ENCODE measurements at regions not wholly inside any gene's neighbourhood (a gene's known extent, or its start where the extent isn't known, plus 50 kb on each side); places are given as distances from the start of the nearest gene placed in this dataset.
A peak's percentile ranks its signal among the peaks of the same experiment; 100 is the strongest.
"Not testable (repeated sequence)": the region's sequence is repeated elsewhere in the genome, so short reads cannot be mapped to it uniquely, and the experiment has no call there.

DNA sequence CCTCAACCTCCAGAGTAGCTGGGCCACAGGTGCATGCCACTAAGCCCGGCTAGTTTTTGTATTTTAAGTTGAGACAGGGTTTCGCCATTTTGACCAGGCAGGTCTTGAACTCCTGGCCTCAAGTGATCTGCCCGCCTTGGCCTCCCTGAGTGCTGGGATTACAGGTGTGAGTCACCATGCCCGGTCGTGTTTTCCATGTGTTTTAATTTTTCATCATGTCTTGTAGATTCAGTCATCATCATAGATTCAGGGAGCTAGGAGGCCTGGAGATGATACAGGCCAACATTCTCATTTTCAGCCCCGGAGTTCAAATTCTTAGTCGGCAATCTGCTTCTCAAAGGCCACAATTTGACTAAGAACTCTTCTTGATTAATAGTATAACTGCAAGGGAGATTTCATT lies 73.5 kb upstream of the GRAMD1B start:
- no peak overlapping the region for H3K27ac ChIP-seq
- no peaks in the 10 kb centered on the region for H3K9me3 ChIP-seq (ENCODE audit: low read depth, low read length)
- no peak overlapping the region for H3K9ac ChIP-seq (ENCODE audit: insufficient read length)
- no peak overlapping the region for H3K4me3 ChIP-seq
- H3K36me3 ChIP-seq (ENCODE audit: insufficient read depth, low read length), result no peaks in the 10 kb centered on the region
- no peak for DNase-seq (ENCODE audit: low read depth, low spot score)
- TF ChIP-seq FOXP2 (optimal IDR thresholded peaks at IDR 0.05; ENCODE audit: control extremely low read depth, extremely low read length, insufficient read depth) (no peak), EZH2 (IDR thresholded peaks at IDR 0.05) (no peak), POLR2AphosphoS5 (IDR thresholded peaks at IDR 0.05; ENCODE audit: borderline replicate concordance, low read depth, low read length) (no peak)

DNA sequence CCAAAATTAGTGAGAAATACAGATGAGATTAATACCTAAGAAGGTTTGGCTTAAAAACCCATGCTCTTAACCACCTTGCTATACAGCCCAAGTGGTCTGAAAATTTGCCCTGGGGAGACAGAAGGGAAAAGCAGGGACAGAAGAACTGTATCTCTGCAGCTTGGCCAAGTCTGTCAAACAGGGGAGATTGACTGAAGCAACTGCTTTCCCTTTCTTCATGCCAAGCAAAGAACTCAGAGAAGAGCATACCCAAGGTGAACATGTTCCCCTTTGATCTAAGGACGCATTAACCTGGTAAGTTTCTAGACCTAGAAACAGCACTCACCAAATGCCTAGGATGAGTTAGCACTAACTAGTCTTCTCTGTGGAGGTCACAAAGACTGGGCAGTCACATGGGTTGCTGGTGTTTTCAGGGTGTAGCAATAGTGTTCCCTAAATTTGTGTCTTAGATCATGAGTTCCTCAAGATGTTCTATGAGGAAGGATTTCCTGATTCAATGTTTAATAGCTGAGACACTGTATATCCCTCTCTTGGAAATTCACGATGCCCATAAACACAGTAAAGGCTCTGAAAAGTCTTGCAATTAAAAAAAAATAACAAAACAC lies 75.6 kb upstream of the GRAMD1B start:
- no peak for TF ChIP-seq EZH2 (IDR thresholded peaks at IDR 0.05)
- no peak for TF ChIP-seq POLR2AphosphoS5 (IDR thresholded peaks at IDR 0.05; ENCODE audit: borderline replicate concordance, low read depth, low read length)
- no peak for TF ChIP-seq FOXP2 (optimal IDR thresholded peaks at IDR 0.05; ENCODE audit: control extremely low read depth, extremely low read length, insufficient read depth)
- no peak overlapping the region for H3K9ac ChIP-seq (ENCODE audit: insufficient read length)
- no peak for DNase-seq (ENCODE audit: low read depth, low spot score)
- no peaks in the 10 kb centered on the region for H3K9me3 ChIP-seq (ENCODE audit: low read depth, low read length)
- no peak overlapping the region for H3K27ac ChIP-seq
- H3K36me3 ChIP-seq (ENCODE audit: insufficient read depth, low read length), result no peaks in the 10 kb centered on the region
- H3K4me3 ChIP-seq, result no peak overlapping the region

DNA sequence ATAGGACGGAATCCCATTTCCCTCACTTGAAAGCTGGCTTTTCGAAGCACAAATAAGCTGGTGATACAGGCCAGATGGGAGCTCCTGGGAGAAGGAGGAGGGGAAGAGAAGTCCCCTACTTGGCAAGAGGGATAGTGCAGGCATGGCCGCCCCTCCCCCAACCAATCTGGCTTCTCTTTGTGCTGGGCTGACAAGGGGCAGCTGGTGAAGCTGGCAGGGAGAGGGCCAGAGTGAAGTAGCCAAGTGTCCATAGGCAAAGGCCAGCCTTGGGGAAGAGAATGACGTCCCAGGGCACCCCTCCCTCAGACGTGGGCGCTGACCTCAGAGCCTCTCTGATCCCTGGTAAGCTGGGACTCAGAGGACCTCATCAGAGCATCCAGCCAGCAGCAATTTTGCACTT lies 78.7 kb upstream of the GRAMD1B start:
- TF ChIP-seq POLR2AphosphoS5 (IDR thresholded peaks at IDR 0.05; ENCODE audit: borderline replicate concordance, low read depth, low read length) (no peak), FOXP2 (optimal IDR thresholded peaks at IDR 0.05; ENCODE audit: control extremely low read depth, extremely low read length, insufficient read depth) (no peak), EZH2 (IDR thresholded peaks at IDR 0.05) (no peak)
- no peak overlapping the region for H3K27ac ChIP-seq

DNA sequence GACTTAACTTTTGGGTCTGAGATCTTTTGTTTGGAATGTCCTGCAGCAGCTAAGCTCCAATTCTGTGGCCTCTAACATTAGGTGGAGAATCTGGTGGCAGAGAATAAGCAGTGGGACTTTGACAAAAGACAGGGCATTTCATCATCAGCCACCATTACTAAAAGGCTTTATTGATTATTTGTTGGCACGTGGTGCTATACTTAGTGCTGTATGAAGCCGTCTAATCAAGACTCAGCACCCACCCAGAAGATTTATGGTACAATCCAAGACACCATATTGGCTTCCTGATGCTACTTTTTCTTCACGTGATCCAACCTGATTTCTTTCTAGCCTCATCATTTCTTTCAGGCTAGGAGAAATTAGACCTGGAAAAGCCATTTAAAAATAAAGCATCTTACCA lies 80.7 kb upstream of the GRAMD1B start:
- no peaks in the 10 kb centered on the region for H3K9me3 ChIP-seq (ENCODE audit: low read depth, low read length)
- no peaks in the 10 kb centered on the region for H3K36me3 ChIP-seq (ENCODE audit: insufficient read depth, low read length)
- TF ChIP-seq EZH2 (IDR thresholded peaks at IDR 0.05), result no peak
- TF ChIP-seq FOXP2 (optimal IDR thresholded peaks at IDR 0.05; ENCODE audit: control extremely low read depth, extremely low read length, insufficient read depth), result no peak
- TF ChIP-seq POLR2AphosphoS5 (IDR thresholded peaks at IDR 0.05; ENCODE audit: borderline replicate concordance, low read depth, low read length), result no peak
- DNase-seq (ENCODE audit: low read depth, low spot score), result no peak
- no peak overlapping the region for H3K4me3 ChIP-seq
- no peak overlapping the region for H3K27ac ChIP-seq
- H3K9ac ChIP-seq (ENCODE audit: insufficient read length), result no peak overlapping the region

More for the DNA sequence above, 78.7 kb upstream of the GRAMD1B start:
- DNase-seq (ENCODE audit: low read depth, low spot score), result no peak
- H3K4me3 ChIP-seq, result no peak overlapping the region
- no peaks in the 10 kb centered on the region for H3K9me3 ChIP-seq (ENCODE audit: low read depth, low read length)
- no peaks in the 10 kb centered on the region for H3K36me3 ChIP-seq (ENCODE audit: insufficient read depth, low read length)
- H3K9ac ChIP-seq (ENCODE audit: insufficient read length), result no peak overlapping the region

DNA sequence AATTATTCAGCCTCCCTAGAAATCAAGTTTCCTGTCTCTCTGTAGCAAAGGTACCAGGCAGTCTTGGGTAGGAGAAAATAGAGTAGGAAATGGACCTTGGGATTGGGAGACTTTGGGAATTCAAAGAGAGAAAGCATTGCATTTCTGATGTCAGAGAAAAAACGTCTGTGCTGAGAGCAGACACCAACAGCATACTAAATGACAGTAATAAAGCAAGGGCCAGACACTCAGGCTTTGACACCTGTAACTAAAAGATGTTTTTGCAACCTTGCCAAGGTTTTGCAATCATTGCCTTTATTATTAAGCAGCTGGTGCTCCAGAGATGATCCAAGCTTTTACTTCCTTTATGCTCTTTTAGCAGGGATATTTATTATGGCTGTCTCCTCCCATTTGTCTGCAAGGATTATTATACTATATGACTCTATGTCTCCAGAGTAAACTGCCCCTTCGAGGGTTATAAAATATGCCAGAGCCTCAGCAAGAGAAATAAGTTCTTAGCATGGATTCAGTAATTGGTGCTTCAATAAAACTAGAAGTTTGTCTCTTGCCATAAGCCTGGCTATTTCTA lies 85.2 kb upstream of the GRAMD1B start:
- H3K4me3 ChIP-seq, result no peak overlapping the region
- no peaks in the 10 kb centered on the region for H3K9me3 ChIP-seq (ENCODE audit: low read depth, low read length)
- peak overlapping the region; percentile 10; the same call in 1 of the 2 replicates for H3K27ac ChIP-seq
- H3K9ac ChIP-seq (ENCODE audit: insufficient read length), result no peak overlapping the region
- TF ChIP-seq POLR2AphosphoS5 (IDR thresholded peaks at IDR 0.05; ENCODE audit: borderline replicate concordance, low read depth, low read length) (no peak), EZH2 (IDR thresholded peaks at IDR 0.05) (no peak)
- no peak for DNase-seq (ENCODE audit: low read depth, low spot score)
- H3K36me3 ChIP-seq (ENCODE audit: insufficient read depth, low read length), result no peaks in the 10 kb centered on the region

DNA sequence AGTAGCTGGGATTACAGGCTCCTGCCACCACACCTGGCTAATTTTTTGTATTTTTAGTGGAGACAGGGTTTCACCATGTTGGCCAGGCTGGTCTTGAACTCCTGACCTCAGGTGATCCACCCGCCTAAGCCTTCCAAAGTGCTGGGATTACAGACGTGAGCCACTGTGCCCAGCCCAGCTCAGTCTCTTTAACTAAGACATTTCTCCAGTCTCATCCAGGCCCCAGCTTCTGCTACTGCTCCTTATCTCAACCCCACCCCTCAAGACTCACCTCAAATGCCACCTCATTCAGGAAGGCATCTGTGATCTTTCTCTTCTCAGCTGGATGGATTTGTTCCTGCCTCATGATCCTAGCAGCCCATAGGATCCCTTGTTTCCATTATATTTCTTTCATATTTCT lies 85.9 kb upstream of the GRAMD1B start:
- H3K27ac ChIP-seq, result peak overlapping the region; percentile 10; the same call in 1 of the 2 replicates
- DNase-seq (ENCODE audit: low read depth, low spot score); H3K36me3 ChIP-seq (ENCODE audit: insufficient read depth, low read length); H3K9me3 ChIP-seq (ENCODE audit: low read depth, low read length); H3K9ac ChIP-seq (ENCODE audit: insufficient read length); H3K4me3 ChIP-seq: not testable (repeated sequence)

DNA sequence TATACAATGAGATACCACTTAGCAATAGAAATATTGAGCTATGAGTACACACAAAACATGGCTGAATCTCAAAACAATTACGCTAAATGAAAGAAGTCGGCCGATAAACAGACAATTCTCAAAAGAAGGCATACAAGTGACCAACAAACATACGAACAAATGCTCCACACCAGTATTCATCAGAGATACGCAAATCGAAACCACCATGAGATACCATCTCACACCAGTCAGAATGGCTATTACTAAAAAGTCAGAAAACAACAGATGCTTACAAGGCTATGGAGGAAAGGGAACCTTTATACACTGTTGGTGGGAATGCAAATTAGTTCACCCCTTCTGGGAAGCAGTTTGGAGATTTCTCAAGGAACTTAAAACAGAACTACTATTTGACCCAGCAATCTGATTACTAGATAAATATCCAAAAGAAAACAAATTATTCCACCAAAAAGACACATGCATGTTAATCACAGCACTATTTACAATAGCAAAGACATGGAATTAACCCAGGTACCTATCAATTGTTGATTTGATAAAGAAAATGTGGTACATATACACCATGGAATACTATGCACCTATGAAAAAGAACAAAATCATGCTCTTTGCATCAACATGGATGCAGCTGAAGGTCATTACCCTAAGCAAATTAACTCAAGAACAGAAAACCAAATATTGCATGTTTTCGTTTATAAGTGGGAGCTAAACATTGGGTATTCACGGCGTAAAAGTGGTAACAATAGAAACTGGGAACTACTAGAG lies 90.9 kb upstream of the GRAMD1B start:
- Histone ChIP-seq H3K27ac (no peak overlapping the region), H3K36me3 (ENCODE audit: insufficient read depth, low read length) (no peaks in the 10 kb centered on the region), H3K4me3 (no peak overlapping the region), H3K9ac (ENCODE audit: insufficient read length) (no peak overlapping the region), H3K9me3 (ENCODE audit: low read depth, low read length) (no peaks in the 10 kb centered on the region)
- TF ChIP-seq EZH2 (IDR thresholded peaks at IDR 0.05), result no peak
- TF ChIP-seq POLR2AphosphoS5 (IDR thresholded peaks at IDR 0.05; ENCODE audit: borderline replicate concordance, low read depth, low read length), result no peak
- DNase-seq (ENCODE audit: low read depth, low spot score), result no peak

DNA sequence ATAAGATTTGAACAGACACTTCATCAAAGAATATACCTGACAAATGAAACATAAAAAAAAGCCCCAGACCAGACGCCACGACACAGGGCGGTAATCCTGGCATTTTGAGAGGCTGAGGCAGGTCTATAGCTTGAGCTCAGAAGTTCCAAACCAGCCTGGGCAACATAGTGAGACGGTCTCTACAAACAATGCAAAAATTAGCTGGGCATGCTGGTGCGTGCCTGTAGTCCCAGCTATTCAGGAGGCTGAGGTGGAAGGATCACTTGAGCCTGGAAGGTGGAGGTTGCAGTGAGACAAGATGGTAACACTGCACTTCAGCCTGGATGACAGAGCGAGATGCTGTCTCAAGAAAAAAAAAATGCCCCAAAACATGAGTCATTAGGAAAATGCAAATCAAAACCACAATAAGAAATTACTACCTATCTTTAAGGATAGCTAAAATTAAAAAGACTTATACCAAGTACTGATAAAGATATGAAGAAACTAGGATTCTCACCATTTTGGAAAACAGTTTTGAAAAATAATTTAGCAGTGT lies 91.7 kb upstream of the GRAMD1B start:
- no peaks in the 10 kb centered on the region for H3K36me3 ChIP-seq (ENCODE audit: insufficient read depth, low read length)
- DNase-seq (ENCODE audit: low read depth, low spot score), result no peak
- H3K9me3 ChIP-seq (ENCODE audit: low read depth, low read length), result no peaks in the 10 kb centered on the region
- H3K4me3 ChIP-seq, result no peak overlapping the region
- TF ChIP-seq FOXP2 (optimal IDR thresholded peaks at IDR 0.05; ENCODE audit: control extremely low read depth, extremely low read length, insufficient read depth), result no peak
- TF ChIP-seq POLR2AphosphoS5 (IDR thresholded peaks at IDR 0.05; ENCODE audit: borderline replicate concordance, low read depth, low read length), result no peak
- TF ChIP-seq EZH2 (IDR thresholded peaks at IDR 0.05), result no peak
- no peak overlapping the region for H3K9ac ChIP-seq (ENCODE audit: insufficient read length)
- H3K27ac ChIP-seq, result no peak overlapping the region

Data from SK-N-MC (cell line).